Daoy (cell line): ENCODE measurements at regions not wholly inside any gene's neighbourhood (a gene's known extent, or its start where the extent isn't known, plus 50 kb on each side); places are given as distances from the start of the nearest gene placed in this dataset.

Experiments
- DNase-seq: peaks from one replicate; pipeline ENCODE4 v3.0.0-alpha.2; 2015; ENCODE audit warnings: low read depth

DNA sequence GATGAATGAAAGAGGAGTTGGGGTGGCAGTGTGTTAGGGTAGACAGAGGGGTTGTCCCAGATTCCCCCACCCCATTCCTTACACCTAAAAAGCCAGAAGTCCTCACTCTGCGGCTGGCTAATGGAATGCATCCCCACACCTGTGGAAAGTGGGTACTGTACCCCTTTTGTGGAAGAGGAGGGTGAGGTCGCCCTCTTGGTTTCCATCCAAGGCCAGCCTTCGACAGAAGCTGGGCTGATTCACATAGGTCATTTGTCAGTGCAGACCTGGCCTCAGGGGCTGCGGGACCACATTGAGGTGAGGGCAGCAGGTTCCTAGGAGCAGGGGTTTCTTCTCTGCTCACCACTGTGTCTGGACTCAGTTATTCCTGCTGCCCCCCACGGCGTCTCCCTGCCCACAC is 671.6 kb downstream of the MATN1 start:
- DNase-seq: no peak

DNA sequence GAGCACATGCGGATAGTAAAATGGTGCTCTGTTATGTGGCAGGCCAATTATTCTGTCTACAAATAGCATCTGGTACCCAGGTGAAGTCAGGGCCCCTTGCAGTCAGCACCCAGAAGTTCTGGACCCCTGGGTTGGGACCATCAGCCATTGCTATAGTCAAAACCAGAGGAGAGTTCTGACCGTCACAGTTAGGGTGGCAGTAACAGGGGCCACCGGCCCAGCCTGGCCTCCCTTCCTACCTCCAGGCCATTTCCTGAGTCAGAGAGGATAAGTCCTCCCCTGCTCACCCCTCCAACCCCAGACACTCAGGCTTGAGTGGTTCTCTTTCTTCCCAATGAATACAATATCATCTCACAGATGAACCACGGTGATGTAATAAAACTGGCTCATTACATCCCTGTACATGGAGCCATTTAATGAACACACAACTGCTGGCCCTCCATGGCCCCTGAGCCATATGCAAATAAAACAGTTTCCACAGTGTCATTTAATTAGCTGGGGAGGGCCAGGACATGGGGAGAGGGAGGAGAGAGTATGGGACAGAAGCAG is 673.6 kb downstream of the MATN1 start:
- no peak for DNase-seq

DNA sequence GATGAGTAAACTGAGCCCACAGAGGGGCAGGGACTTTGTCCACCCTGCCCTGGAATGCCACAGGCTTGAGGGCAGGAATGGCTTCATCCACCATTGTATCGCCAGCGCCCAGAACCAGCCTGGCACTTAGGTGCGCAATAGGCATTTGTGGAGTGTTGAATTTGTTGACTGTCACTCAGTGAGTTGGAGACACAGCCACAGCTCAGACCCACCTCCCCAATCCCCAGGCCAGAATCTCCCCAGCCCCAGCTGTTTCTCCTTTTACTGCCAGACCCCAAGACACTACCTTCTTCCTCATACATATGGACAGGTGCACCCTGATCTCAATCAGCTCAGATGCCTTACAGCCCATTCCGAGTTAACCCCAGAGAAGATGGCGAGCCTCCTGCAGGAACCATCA is 674.5 kb downstream of the MATN1 start:
- no peak for DNase-seq

DNA sequence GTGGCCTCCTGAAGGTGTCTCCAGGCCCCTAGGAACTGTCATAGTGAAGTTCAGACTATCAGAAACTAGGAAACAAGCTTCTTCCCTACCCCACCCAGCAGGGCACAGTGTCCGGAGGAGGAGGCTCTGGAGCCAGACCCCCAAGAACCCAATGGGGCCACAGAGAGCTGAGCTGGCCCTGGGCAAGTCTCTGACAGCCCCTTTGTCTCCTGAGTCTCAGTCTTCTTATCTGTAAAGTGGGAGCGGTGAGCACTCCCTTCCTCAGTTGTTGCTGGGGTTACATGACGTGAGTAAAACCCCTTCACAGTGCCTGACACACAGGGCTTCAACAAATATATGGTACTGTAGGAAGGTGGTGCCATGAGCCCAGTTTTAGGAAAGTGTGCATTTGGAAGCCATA is 675.8 kb downstream of the MATN1 start:
- DNase-seq: no peak

DNA sequence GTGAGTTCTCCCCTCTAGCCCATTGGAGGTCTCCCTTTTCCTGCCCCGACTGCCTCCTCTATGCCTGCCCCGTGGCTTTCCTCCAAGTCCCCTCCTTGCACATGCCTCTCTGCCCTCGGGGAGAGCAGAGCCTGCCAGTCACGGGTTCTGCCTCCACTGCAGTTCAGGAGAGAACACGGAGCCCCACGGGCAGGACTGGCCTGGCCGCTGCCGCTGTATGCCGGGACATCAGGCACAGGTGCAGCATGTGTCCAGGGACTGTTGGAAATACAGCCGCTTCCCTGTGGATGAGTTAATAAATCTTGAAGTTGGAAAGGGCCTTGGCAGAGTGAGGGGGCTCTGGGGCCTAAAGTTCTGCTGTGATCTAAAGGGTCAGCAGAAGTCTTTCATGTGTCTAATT is 676.6 kb downstream of the MATN1 start:
- no peak for DNase-seq

DNA sequence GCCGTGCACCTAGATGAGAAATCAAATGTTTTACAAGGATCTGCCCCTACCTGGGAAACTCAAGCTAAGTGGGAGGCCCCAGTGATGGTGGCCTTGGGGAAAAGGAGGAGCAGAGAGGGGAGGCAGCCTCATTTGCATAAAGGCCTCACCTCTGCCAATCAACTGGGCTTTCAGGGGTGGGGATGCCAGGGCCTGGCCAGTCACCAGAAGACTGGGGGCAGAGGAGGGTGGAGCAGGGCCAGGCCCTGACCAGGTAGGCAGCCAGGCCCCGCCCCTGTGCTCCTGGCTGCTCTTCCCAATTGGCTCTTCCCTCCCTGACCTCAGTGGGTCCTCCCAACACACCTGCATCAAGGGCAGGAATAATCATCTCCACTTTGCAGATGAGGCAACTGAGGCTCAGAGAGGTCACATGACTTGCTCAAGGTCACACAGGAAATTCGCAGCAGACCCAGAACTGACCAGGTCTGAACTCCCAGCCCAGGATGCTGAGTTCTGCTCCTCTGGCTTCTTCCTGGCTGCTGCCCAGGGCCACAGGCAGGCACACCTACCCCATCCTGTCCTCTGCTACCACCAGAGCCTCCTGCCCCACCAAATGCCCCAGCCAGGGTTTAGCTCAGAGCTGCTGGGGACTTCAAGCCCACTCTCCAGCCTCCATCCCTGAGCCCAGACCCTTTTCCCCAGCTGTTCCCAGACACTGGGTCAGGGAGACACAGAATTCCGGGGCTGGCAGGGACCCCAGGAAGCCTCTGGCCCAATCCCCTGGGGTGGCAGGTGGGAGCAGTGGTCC is 677.9 kb downstream of the MATN1 start:
- no peak for DNase-seq

DNA sequence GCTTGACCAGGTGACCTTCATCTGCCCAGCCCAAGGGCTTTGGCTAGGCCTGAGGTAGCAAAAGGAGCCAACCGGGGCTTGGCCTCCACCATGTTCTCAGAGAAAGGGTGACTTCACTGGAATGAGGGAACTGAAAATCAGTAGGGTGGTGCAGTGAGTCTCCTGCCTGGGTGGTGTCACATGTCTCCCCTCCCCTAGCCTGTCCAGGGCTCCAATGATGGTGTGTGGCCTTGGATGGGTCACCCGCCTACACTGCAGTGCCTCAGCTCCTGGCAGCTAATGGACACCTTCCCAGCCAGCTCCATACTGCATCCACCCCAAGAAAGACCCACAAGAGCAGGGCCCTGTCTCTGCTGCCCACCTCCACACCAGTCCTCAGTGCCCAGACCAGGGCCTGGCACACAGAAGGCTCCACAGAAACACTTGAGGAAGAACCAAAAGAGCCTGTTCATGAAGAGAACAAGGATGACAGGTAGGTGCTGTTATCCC is 678.7 kb downstream of the MATN1 start:
- DNase-seq: no peak

DNA sequence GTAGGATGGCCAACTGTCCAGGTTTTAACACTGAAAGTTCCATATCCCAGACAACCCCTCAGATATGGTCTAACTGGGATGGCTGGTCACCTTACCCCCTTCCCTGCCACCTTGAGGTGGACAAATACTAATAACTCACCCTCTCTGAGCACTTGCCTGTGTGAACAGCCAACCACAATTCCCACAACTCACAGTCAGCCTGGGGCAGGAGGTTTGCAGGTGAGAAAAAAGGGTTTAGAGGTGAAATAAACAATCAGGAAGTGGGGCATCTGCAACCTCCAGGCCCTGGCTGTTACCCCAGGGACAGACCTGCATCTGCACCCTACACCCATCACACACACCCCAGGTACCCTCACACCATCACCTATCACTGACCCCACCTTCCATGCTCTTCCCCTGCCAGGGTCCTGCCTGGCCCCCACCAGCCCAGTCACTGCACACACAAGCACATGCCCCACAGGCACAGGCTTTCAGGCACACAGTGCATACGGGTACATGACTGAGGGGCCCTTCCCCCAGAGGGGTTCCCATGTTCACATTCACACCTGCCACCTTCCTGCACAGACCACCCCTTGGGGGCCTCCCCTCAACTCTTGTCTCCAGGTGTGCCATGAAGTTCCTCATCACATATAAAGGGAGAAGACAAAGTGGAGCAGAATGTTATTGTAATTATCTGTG is 679.5 kb downstream of the MATN1 start:
- no peak for DNase-seq

DNA sequence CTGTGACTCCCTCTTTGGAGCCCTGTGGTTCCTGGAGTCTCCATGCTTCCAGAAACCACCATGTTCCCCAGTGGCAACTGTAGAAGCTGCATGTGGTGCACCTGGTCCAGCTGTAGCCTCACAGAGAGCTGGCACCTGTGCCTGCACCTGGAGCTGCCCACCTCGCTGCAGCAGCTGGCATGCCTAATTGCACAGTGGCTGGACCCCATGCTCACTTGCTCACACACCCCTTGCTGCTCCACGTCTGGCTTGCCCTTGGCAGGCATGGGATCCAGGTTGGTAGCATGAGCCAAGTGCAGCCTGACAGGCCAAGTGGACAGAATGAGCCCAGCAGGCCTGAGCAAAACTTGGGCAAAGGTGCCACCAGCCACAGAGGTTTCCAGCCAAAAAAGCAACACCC is 680.1 kb downstream of the MATN1 start:
- DNase-seq: no peak

DNA sequence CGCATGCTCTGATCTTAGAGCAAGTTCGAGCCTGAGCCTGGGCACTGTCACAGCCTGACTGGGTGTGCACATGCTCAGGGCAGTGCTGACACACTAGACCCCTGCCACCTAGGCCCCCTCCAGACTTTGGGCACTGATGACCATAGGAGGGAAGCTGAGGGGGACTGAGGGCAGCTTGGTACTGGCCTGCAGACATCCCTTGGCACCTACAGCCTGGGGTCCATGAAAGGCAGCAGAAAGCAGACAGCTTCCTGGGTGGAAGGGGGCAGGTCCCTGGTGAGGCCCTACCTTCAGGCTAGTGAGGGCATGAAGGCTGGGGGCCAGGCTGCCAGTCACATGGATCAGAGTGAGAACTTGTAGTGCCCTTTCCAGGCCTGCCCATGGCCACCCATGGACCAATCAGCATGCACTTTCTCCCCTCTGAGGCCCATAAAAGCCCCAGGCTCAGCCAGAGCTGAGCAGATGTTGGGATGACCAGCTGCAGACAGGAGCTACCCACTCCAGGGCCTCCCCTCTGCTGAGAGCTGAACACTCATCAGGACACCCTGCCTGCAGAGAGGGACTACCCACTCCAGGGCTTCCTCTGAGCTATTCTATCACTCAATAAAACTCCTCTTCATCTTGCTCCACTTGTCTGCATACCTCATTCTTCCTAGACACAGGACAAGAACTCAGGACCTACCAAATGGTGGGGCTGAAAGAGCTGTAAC is 680.8 kb downstream of the MATN1 start:
- no peak for DNase-seq

DNA sequence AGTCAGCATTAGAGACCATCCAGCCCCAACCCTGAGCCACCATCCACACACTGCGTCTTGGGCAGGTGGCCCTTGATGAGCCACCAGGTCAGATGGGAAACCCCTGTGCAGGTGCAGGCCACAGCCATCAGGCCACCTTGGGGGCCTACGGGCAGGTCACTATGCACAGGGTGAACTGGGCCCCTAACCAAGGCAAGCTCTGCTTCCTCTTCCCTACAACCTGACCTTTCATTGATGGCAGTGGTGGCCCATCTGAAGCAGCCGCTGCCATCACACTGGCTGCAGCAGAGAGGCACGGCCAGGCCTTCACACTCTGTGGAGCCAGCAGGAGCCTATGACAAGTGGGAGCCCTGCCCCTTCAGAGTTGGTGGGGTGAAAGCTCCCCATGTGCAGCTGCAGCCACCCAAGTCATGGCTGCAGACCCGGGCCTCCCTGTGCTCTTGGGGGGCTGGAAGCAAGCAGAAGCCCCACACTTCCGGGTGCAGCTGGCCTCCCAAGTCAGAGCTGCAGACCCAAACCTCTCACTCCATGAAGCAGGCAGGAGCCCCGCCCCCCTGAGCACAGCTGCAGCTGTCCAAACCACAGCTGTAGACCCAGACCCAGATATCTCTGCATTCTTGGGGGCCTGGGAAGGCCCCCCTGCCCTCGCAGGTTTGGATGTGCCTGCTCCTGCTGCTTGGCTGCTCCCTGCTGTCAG is 681.5 kb downstream of the MATN1 start:
- no peak for DNase-seq

DNA sequence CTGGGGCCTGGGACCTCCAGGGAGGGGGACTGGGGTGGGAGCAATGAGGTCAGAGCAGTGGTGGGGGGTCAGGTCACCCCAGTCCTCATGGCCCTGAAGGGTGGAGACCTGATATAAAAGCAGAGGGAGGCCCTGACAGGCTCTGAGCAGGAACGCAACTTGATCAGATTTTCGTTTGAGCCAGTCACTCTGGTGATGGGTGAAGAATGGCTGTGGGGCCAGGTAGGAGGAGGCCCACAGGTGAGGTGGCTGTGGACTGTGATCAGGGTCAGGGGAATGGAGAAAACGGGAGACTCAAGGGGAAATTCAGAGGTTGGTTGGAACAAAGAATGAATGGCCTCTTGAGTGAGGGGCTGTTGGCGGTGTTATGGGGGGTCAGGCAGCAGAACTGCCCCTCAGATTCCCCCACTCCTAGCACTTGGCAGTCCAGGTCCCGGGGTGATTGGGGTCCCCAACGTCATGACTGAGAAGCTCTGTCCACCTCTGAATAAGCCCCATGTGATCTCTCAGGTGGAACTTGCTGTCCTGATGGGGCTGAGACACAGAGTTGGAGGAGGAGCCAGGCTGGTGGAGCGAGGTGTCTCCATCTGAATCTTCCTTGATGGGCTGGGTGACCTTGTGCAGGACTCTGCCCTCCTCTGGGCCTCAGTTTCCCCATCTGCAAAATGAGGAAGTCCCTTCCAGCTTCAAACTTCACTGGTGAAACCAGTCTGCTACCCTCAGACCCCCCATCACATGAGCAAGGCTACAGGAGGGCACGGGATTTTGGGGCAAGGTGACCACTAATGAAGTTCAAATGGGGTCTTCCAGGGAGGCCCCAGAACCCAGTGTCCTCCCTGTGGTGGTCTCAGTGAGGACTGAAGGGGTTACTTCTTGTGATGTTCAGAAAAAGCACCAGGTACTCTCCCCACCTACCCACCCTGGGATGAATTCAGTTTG is 683.0 kb downstream of the MATN1 start:
- DNase-seq: no peak

DNA sequence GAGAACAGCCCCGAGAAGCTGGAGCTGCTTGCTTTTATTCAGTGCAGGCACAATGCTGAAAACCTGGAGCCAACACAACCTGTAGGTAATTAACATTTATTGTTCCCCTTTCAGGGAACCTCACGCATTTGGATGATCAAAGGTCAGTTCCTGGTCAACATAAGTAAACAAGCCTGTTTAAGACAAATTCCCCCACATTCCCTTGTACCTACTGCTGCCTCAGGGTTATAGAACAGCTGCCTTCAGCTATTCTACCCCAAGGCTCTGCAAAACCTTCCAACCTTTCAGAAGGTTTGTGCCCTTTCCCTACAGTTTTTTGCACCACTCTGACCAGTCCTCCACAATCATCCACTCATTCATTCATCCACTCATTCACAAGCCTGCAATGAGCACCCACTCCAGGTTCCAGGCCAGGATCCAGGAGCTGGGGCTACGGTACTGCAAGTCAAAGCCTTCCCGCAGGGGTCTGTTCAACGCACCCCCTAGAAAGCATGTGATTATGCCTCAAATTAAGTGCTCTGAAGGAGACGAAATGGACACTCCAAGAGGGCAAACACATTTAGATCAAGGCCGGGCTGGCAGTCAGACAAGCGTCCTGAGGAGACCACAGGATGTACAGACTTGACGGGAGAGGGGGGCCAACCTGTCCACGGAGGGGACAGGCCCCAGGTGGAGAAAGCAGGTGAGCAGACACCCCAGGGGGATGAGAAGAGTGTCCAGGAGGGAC is 683.9 kb downstream of the MATN1 start:
- DNase-seq: no peak

DNA sequence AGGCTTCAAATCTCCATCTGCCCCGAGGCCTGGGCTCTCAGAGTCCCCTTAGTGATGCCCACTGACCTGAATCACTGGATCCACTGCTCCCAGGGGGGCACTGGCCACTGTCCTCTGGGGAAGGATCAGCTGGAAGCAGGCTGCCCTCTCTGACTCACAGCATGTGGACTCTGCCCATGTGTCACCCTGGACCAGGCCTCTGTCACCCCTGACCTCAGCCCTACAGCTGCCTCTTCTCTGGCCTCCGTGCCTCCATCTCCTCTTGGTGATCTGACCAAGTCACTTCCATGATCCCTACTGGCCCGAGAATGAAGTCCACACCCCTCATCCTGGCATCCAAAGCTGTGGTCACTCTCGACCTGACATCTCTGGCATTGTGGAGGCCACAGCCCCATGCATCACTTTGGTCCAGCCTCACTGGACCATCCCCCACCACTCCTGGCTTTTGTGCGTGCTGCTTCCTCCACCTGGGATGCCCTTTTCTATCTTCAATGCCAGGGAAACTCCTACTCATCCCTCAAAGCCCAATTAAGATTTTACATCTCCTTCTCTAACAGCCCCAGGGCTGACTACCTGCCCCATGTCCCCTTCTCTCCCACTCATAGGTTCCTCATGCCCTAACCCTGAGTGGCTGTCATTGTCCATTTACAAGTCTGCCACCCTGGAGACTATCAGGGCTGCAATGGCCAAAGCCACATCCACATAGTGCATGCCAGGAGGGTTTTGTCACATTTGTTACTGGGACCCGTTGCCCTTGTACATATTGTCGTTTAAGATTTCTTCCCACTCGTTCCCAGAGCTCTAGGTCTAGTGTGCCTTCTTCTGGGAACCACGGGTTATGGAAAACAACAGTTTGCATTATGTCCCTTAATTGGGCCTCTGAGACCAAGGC is 685.0 kb downstream of the MATN1 start:
- no peak for DNase-seq

DNA sequence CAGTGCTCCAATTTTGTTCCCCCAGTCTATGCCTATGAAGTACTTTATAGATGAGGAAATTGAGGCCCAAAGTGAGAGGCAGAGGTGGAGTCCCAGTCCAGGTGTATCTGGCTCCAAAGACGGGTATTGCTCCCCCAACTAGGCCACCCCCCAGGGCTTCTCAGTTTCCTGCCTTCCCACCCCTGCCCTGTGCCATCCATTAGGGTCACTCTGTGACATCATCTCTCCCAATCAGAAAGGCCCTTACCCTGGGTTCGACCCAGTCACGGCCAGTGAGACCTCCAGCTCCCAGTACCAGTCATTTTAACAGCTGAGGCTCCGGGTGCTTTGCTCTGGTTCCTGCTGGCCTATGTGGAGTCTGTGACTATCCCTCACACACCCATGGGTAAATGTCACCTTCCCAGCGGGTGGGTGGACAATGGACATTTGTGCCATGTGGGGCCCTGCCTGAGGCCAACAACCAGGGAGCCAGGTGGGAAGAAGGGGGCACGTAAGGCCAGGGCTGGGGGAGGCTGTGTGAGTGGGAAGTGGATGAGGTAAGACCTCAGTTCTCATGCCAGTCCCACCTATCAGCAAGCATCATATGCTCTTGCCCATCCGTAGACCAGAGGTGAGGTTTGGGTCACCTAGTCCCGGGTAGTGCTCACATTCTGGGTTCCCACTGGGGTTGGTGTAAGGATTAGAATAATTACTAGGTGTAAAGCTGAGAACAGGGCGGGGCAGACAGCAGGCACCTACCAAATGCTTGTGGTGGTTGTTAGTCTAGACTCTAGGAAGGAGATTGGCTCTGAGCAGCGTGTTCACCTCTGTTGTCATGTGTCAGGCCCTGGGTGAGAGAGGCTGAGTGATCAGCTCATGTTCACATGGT is 685.9 kb downstream of the MATN1 start:
- DNase-seq: no peak

DNA sequence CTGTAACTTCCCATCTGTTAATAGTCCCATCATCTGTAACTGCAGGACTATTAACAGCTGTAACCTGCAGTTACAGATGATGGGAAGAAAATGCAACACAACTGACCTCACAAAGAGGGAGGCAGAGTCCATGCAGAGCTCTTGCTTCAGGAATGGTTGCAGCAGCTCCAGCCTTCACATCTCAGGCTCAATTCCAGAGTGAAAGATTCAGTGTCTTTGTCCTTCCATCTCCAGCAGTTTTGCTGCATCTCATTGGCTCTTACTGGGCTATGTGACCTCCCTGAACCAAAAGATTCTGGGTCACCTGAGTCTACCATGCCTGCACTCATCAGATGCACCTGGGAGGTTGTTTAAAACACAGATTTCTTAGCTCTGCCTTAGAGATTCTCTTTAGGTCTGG is 686.7 kb downstream of the MATN1 start:
- no peak for DNase-seq

DNA sequence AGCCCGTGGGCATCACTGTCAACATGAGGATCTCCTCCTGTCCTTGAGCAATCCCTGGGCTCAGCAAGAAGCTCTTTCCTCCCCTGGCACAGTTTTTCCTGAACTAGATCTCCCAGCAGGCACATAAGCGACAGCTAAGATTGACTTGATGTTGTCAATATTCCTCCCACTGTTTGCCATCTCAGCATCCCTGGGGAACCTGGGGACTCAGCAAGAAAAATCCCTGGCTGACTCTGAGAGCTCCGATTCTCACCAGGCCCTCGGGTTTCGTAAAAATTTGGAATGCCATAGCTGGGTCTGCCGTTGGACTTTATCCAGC is 687.2 kb downstream of the MATN1 start:
- DNase-seq: no peak

DNA sequence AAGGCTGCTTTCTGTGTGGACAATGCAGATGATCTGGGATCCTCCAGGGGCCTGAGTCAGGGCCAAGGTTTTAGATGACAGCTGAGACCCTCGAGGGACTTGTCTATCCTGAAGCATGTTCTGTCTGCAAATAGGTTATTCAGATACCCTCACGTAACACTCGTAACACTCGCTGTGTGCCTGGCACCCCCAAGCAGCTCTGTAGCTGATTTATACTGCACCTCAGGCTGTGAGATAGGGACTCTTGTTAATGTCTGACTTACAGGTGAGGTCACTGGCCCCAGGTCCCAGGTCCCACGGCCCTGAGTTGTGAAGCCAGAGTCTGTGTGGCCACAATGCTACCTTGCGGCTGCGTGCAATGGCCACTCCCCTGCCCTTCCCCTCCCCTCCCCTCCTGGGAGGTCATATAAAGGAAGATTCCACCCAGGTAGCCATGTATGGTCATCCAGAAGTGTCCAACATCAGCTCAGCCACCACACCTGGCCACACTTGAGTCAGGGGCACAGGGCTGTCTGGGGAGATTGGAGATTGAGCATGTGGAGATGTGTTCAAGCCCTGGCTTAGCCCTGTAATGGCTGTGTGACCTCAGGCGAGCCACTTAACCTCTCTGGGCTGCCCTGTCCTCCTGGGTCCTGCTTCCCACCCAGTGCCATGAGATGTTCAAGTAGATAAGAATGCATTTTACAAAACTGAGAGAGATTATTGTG is 687.7 kb downstream of the MATN1 start:
- no peak for DNase-seq
